ENCODE measurements at regions not wholly inside any gene's neighbourhood (a gene's known extent, or its start where the extent isn't known, plus 50 kb on each side); places are given as distances from the start of the nearest gene placed in this dataset.

DNA sequence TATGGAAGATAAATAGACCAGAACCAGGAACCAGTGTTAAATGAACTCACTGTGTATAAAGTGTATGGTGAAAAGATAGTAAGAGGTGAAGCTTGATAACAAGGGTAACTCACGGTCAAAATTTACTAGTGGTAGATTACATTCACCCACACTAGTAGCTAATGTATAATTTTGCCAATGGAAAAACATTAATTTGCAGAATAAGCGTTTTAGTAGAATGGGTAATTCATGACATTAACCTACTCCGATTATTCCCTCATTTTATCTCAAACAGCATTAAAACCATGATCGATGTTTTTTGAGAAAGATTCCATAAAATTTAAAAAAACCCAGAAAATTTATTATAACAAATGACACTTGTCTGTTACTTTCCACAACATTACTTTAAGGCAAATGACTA is 57.7 kb upstream of the PPP1R3A start:
- Histone ChIP-seq H3K4me1 (ENCODE audit: insufficient read depth, poor library complexity, severe bottlenecking) (no peaks in the 10 kb centered on the region), H3K36me3 (ENCODE audit: low read depth) (no peaks in the 10 kb centered on the region), H3K27me3 (ENCODE audit: insufficient read depth, poor library complexity, severe bottlenecking) (no peaks in the 10 kb centered on the region), H3K27ac (ENCODE audit: poor library complexity, severe bottlenecking) (no peak overlapping the region), H3K9me3 (ENCODE audit: severe bottlenecking) (no peaks in the 10 kb centered on the region), H3K4me3 (ENCODE audit: severe bottlenecking) (no peak overlapping the region)
- DNase-seq (ENCODE audit: low spot score), result no peak
- no peak for TF ChIP-seq CTCF (IDR thresholded peaks at IDR 0.05; ENCODE audit: poor library complexity, severe bottlenecking)
- no peak for ATAC-seq (ENCODE audit: low read depth)

DNA sequence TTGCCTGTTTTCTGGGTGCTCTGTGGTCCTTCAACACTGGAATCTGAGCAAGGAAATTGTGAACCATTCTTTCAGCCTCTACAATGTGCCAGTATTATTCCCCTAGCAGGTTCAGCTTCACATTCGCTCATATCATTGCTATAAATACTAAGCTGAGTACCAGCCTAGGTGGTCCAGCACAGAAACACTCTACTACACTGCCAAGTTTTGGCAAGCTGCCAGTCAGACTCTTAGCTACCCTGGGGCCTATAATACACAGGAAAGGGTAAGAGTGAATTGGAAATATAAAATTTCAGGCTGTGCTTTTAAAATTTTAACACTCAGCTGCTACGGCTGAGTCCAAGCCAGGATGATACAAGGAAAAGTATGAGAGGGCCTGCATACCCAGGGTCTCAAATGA is 49.9 kb upstream of the PPP1R3A start:
- DNase-seq (ENCODE audit: low spot score) (no peak), ATAC-seq (ENCODE audit: low read depth) (no peak)
- Histone ChIP-seq H3K27me3 (ENCODE audit: insufficient read depth, poor library complexity, severe bottlenecking) (no peaks in the 10 kb centered on the region), H3K9me3 (ENCODE audit: severe bottlenecking) (no peaks in the 10 kb centered on the region), H3K4me3 (ENCODE audit: severe bottlenecking) (no peak overlapping the region), H3K36me3 (ENCODE audit: low read depth) (no peaks in the 10 kb centered on the region), H3K4me1 (ENCODE audit: insufficient read depth, poor library complexity, severe bottlenecking) (no peaks in the 10 kb centered on the region), H3K27ac (ENCODE audit: poor library complexity, severe bottlenecking) (no peak overlapping the region)
- no peak for TF ChIP-seq CTCF (IDR thresholded peaks at IDR 0.05; ENCODE audit: poor library complexity, severe bottlenecking)
